HCT116 (cell line): ENCODE measurements at regions not wholly inside any gene's neighbourhood (a gene's known extent, or its start where the extent isn't known, plus 50 kb on each side); places are given as distances from the start of the nearest gene placed in this dataset.

Experiments used
- ATAC-seq: fragments of 200-7000 bp; cut with Tn5 transposase; 2 replicates; pipeline ENCODE4 v1.9.1; 2020; ENCODE audit warnings: mild to moderate bottlenecking, moderate library complexity
- BruUV-seq: library from RNA; stranded (reverse); fragments of 400-500 nt; replicated peaks from 2 replicates; lab custom pipeline; 2021; lab: Mats Ljungman, UMichigan
- CTCF ChIA-PET: fragments of 300-600 bp; sonication (Branson Sonifier 250); formaldehyde crosslinking; loops from one replicate; lab custom pipeline; 2021; ENCODE audit warnings: antibody characterized with exemption; lab: Charles Lee
- POLR2A ChIA-PET: fragments of 300-600, 350-600 bp; sonication (Branson Sonifier 250); formaldehyde crosslinking; loops from one replicate; lab custom pipeline; 2021; ENCODE audit warnings: antibody characterized with exemption; lab: Charles Lee
- RAD21 ChIA-PET, 2 experiments: fragments of 300-600 bp; sonication (Branson Sonifier 250); formaldehyde crosslinking; loops; one replicate each; lab custom pipeline; 2023; ENCODE audit warnings: low total read pairs in 2 of 2; ENCODE audit not compliant: uncharacterized antibody in 2 of 2, unreplicated experiment in 2 of 2, low non-redundant PET in 1 of 2; lab: Charles Lee
- DNase-seq: peaks from one replicate; pipeline ENCODE4 v3.0.0-alpha.2; 2010; ENCODE audit warnings: low read depth, low spot score
- H2AFZ ChIP-seq: fragments of 200-600 bp; shearing (Covaris generic), sonication (generic); 2 replicates; pipeline ENCODE4 v1.6.1; 2017; ENCODE audit warnings: low read depth, mixed run types, mixed read lengths, antibody characterized with exemption, low read length; ENCODE audit not compliant: poor library complexity, severe bottlenecking
- H3K27ac ChIP-seq: 2 replicates; pipeline ENCODE4 v1.5.1; 2012; ENCODE audit warnings: low read depth, low read length
- H3K27me3 ChIP-seq: fragments of 200-600 bp; sonication (generic); 2 replicates; pipeline ENCODE4 v1.6.1; 2016; ENCODE audit warnings: mixed run types, low read length, mixed read lengths; ENCODE audit not compliant: insufficient read depth
- H3K36me3 ChIP-seq, 2 experiments: fragments of 200-500 bp in 1 of 2; fragments of 200-600 bp in 1 of 2; sonication (Bioruptor generic) in 1 of 2; sonication (generic) in 1 of 2; 2 replicates each; pipeline versions ENCODE4 v1.5.1 to v1.6.1; 2014 to 2016; ENCODE audit warnings: low read length in 2 of 2, inconsistent platforms in 1 of 2, mixed read lengths in 1 of 2, mixed run types in 1 of 2; ENCODE audit not compliant: insufficient read depth in 2 of 2, control insufficient read depth in 1 of 2
- H3K4me1 ChIP-seq, 2 experiments: fragments of 200-600 bp in 1 of 2; sonication (generic) in 1 of 2; 2 replicates each; pipeline versions ENCODE4 v1.5.1 to v1.6.1; 2012 to 2017; ENCODE audit warnings: low read length in 2 of 2, inconsistent platforms in 1 of 2, mild to moderate bottlenecking in 1 of 2, mixed read lengths in 1 of 2, mixed run types in 1 of 2, moderate library complexity in 1 of 2; ENCODE audit not compliant: insufficient read depth in 2 of 2, control insufficient read depth in 1 of 2
- H3K4me2 ChIP-seq: fragments of 200-600 bp; sonication (generic); 2 replicates; pipeline ENCODE4 v1.6.1; 2017; ENCODE audit warnings: mixed run types, low read length, mixed read lengths
- H3K4me3 ChIP-seq, 2 experiments: fragments of 200-600 bp in 1 of 2; sonication (generic) in 1 of 2; replicated peaks in 1 of 2; 2 replicates each; pipeline ENCODE4 v1.5.1; 2011 to 2016; ENCODE audit warnings: low read length in 2 of 2, control low read depth in 1 of 2, low read depth in 1 of 2, mild to moderate bottlenecking in 1 of 2, mixed read lengths in 1 of 2, mixed run types in 1 of 2
- H3K79me2 ChIP-seq: fragments of 200-600 bp; sonication (generic); 2 replicates; pipeline ENCODE4 v1.6.1; 2017; ENCODE audit warnings: mild to moderate bottlenecking, mixed run types, low read length, moderate library complexity, mixed read lengths; ENCODE audit not compliant: insufficient read depth
- H3K9ac ChIP-seq: fragments of 200-600 bp; sonication (generic); 2 replicates; pipeline ENCODE4 v1.6.1; 2016; ENCODE audit warnings: low read length, mixed read lengths
- H3K9me2 ChIP-seq: fragments of 200-600 bp; sonication (generic), shearing (Covaris generic); 2 replicates; pipeline ENCODE4 v1.6.1; 2017; ENCODE audit warnings: mixed run types, mild to moderate bottlenecking, moderate library complexity; ENCODE audit not compliant: insufficient read depth
- H3K9me3 ChIP-seq, 2 experiments: fragments of 200-500 bp in 1 of 2; fragments of 200-600 bp in 1 of 2; sonication (Bioruptor generic) in 1 of 2; sonication (generic) in 1 of 2; 2 replicates each; pipeline ENCODE4 v1.6.1; 2014 to 2017; ENCODE audit warnings: low read length in 2 of 2, mixed read lengths in 2 of 2, inconsistent platforms in 1 of 2, low read depth in 1 of 2, mild to moderate bottlenecking in 1 of 2, mixed run types in 1 of 2, moderate library complexity in 1 of 2; ENCODE audit not compliant: control insufficient read depth in 1 of 2, insufficient read depth in 1 of 2
- H4K20me1 ChIP-seq: fragments of 200-600 bp; sonication (generic), shearing (Covaris generic); 2 replicates; pipeline ENCODE4 v1.6.1; 2017; ENCODE audit warnings: mixed run types, mild to moderate bottlenecking, moderate library complexity; ENCODE audit not compliant: insufficient read depth
- CBX3 ChIP-seq: IDR thresholded peaks from 2 replicates; pipeline ENCODE4 v1.6.1; 2012; ENCODE audit warnings: low read depth
- POLR2A ChIP-seq: IDR thresholded peaks from 2 replicates; pipeline ENCODE4 v1.7.0; 2011; ENCODE audit warnings: borderline replicate concordance; ENCODE audit not compliant: insufficient read depth, insufficient read length; ENCODE audit errors: extremely low read depth
- RAD21 ChIP-seq: IDR thresholded peaks from 2 replicates; pipeline ENCODE4 v1.6.1; 2012; ENCODE audit warnings: low read depth, mild to moderate bottlenecking
- SP1 ChIP-seq: IDR thresholded peaks from 2 replicates; pipeline ENCODE4 v1.6.1; 2012; ENCODE audit warnings: low read depth
- SRF ChIP-seq: IDR thresholded peaks from 2 replicates; pipeline ENCODE4 v1.6.1; 2012; ENCODE audit warnings: low read depth
- TCF7L2 ChIP-seq: IDR thresholded peaks from 2 replicates; pipeline ENCODE4 v1.7.0; 2011; ENCODE audit warnings: borderline replicate concordance, inconsistent platforms; ENCODE audit not compliant: insufficient read depth, insufficient read length; ENCODE audit errors: extremely low read depth
- intact Hi-C: fragments of 100-400 bp; cut with micrococcal nuclease; formaldehyde crosslinking; loops from 2 replicates; pipeline ENCODE4 v1.10.0; 2022
- TF ChIP-seq, protein P1 (sequence below), 3 experiments: fragments of 200-600 bp in 1 of 3; sonication (generic) in 1 of 3; IDR thresholded peaks in 2 of 3; conservative IDR thresholded peaks in 1 of 3; 2 replicates each; pipeline ENCODE4 v1.5.1; 2012 to 2017; ENCODE audit warnings: low read depth in 2 of 3, low read length in 2 of 3, antibody characterized with exemption in 1 of 3, borderline replicate concordance in 1 of 3, control low read depth in 1 of 3, mild to moderate bottlenecking in 1 of 3, mixed read lengths in 1 of 3, mixed run types in 1 of 3, moderate library complexity in 1 of 3; ENCODE audit not compliant: insufficient read depth in 1 of 3
- TF ChIP-seq, protein P2 (sequence below): IDR thresholded peaks from 2 replicates; pipeline ENCODE4 v1.6.1; 2012
- TF ChIP-seq, protein P3 (sequence below): IDR thresholded peaks from 2 replicates; pipeline ENCODE4 v1.6.1; 2012

DNA sequence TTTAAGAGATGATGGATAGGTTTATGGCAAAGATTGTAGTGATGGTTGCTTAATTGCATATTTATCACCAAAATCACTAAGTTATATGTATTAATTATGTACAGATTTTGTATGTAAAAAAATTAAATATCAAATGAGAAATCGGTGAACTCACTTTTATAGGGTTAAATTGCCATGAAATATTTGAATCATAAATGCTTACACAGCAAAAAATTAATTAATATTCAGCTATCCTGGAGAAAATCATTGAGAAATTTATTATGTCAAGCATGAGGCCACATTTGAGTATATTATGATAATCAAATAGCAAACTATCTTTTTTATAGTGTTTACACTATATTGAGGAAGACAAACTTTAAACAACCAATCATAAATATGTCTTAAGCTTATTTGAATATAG, 239.4 kb upstream of the BRINP3 start:
- Histone ChIP-seq H3K36me3 (no peaks in the 10 kb centered on the region), H3K9ac (no peak overlapping the region), H3K4me3 (no peak overlapping the region), H3K27me3 (no peaks in the 10 kb centered on the region), H3K27ac (no peak overlapping the region), H4K20me1 (no peaks in the 10 kb centered on the region), H3K9me3 (no peaks in the 10 kb centered on the region), H3K4me1 (no peaks in the 10 kb centered on the region), H3K79me2 (no peaks in the 10 kb centered on the region), H2AFZ (peak overlapping the region; percentile 32), H3K4me2 (no peak overlapping the region), H3K9me2 (no peaks in the 10 kb centered on the region)
- TF ChIP-seq, protein P1, sequence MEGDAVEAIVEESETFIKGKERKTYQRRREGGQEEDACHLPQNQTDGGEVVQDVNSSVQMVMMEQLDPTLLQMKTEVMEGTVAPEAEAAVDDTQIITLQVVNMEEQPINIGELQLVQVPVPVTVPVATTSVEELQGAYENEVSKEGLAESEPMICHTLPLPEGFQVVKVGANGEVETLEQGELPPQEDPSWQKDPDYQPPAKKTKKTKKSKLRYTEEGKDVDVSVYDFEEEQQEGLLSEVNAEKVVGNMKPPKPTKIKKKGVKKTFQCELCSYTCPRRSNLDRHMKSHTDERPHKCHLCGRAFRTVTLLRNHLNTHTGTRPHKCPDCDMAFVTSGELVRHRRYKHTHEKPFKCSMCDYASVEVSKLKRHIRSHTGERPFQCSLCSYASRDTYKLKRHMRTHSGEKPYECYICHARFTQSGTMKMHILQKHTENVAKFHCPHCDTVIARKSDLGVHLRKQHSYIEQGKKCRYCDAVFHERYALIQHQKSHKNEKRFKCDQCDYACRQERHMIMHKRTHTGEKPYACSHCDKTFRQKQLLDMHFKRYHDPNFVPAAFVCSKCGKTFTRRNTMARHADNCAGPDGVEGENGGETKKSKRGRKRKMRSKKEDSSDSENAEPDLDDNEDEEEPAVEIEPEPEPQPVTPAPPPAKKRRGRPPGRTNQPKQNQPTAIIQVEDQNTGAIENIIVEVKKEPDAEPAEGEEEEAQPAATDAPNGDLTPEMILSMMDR (IDR thresholded peaks at IDR 0.05 in 2 of 3, conservative IDR thresholded peaks at IDR 0.05 in 1 of 3; ENCODE audit: borderline replicate concordance in 1 of 3, insufficient read depth in 1 of 3, low read depth in 2 of 3, low read length in 2 of 3): no peak
- TF ChIP-seq CBX3: no peak
- TF ChIP-seq, protein P2, sequence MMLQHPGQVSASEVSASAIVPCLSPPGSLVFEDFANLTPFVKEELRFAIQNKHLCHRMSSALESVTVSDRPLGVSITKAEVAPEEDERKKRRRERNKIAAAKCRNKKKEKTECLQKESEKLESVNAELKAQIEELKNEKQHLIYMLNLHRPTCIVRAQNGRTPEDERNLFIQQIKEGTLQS: no peak
- TF ChIP-seq SP1: no peak
- no peak for TF ChIP-seq SRF
- ATAC-seq: no peak
- intact Hi-C loops: no loop called here
- ChIA-PET POLR2A (no interaction called here), RAD21 (no interaction called here), CTCF (no interaction called here)
- DNase-seq: no peak
- BruUV-seq: no TSS peak

DNA sequence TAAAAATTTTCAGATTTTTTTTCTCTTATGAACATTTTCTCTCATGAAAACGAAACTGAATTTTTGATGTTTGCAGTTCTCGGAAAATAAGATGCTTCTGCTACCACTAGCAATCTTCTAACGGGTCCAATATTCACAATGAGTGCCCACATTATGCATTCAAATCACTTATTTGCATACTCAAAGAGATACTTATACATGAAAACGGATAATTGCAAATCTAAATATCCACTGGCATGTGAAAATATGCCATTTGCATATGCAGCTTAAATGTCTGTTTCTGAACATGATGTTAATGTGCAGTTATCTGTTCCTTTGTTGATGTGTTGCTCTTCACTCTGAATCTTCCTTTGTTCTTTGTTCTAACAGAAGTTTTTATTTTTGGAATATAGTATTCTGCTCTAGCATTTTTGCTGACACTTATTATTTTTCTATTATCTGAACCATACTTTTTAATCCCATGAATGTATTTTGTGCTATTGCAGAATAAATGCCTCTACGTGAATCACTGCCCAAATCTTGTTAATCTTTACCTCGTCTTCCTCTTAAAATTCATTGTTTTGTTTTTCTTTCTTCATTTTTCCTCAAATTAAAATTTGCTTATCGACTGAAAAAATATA, 259.4 kb upstream of the BRINP3 start:
- Histone ChIP-seq H3K4me2 (no peak overlapping the region), H2AFZ (no peak overlapping the region), H3K79me2 (no peaks in the 10 kb centered on the region), H3K27me3 (no peaks in the 10 kb centered on the region), H3K36me3 (no peaks in the 10 kb centered on the region), H3K9ac (no peak overlapping the region), H3K27ac (no peak overlapping the region), H4K20me1 (no peaks in the 10 kb centered on the region), H3K4me3 (no peak overlapping the region), H3K9me2 (no peaks in the 10 kb centered on the region), H3K9me3 (no peaks in the 10 kb centered on the region), H3K4me1 (no peaks in the 10 kb centered on the region)
- ChIA-PET RAD21 (no interaction called here), CTCF (no interaction called here), POLR2A (no interaction called here)
- intact Hi-C loops: no loop called here
- TF ChIP-seq POLR2A: no peak
- TF ChIP-seq, protein P3, sequence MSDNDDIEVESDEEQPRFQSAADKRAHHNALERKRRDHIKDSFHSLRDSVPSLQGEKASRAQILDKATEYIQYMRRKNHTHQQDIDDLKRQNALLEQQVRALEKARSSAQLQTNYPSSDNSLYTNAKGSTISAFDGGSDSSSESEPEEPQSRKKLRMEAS: no peak
- no peak for TF ChIP-seq TCF7L2
- TF ChIP-seq, protein P2: no peak
- TF ChIP-seq SRF: no peak
- TF ChIP-seq RAD21: no peak
- no peak for TF ChIP-seq SP1
- DNase-seq (no peak), ATAC-seq (no peak)
- BruUV-seq: no TSS peak
